ENCODE measurements at regions not wholly inside any gene's neighbourhood (a gene's known extent, or its start where the extent isn't known, plus 50 kb on each side); places are given as distances from the start of the nearest gene placed in this dataset.

DNA sequence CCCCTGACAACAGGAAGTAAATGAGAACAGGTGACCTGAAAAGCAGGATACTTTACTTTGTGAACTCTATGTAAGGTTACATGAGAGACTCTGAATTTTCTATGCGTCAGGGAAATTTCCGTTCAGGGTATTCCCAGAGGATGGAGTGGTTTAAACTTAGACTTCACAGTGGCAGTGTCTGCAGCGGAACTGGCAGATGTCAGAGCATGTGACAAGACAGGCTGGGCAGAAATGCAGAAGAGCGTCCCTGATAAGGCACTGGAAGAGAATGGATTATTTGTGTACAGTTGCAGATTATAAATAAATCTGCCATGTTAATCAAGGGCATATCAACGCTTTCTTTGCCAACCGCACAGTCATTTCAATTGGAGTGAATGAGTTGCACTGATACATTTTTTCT is 598.4 kb upstream of the ZNF717 start:
- no peak for DNase-seq (ENCODE audit: low read depth in 4 of 4, low spot score in 3 of 4)

DNA sequence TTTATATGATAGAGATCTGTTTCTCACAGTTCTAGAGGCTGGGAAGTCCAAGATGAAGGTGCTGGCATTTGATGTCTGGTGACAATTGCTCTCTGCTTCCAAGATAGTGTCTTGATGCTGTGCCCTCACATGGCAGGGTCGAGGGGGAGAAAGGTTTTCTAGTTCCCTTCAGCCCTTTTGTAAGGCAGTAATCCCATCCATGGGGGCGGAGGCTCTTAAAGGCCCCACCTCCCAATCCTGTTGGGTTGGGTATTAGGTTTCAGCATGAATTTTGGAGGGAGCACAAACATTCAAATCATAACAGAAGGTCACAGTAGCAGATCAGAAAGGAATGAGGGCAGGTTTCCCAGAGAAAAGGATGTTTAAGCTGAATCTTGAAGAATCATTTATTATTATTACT is 601.7 kb upstream of the ZNF717 start:
- no peak for DNase-seq (ENCODE audit: low read depth in 4 of 4, low spot score in 3 of 4)

GRCh38 chr3:76400141-76400540 is 614.8 kb upstream of the ZNF717 start:
- DNase-seq (ENCODE audit: low read depth in 4 of 4, low spot score in 3 of 4) = no peak

- DNase-seq (ENCODE audit: low read depth in 4 of 4, low spot score in 3 of 4) = no peak
These were observed 617.6 kb upstream of the ZNF717 start for GRCh38 chr3:76402926-76403325.

DNA sequence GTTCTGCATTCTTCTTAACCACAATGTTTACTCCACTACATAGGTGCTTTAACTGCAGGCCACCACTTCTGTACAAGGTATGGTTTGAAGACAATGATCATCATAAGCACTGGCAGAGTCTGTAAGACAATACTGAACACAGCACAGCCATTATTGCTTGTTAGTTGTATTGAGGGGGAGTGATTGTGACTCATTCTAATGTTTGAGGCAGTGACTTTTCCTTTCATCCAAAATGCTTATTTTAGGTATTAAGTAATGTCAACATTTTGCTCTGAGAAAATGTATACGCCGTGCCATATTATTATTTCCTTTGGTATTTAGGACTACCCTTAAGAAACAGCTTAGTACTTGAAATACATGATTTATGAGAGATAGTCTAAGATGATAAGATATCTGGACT is 618.2 kb upstream of the ZNF717 start:
- no peak for DNase-seq (ENCODE audit: low read depth in 4 of 4, low spot score in 3 of 4)

DNA sequence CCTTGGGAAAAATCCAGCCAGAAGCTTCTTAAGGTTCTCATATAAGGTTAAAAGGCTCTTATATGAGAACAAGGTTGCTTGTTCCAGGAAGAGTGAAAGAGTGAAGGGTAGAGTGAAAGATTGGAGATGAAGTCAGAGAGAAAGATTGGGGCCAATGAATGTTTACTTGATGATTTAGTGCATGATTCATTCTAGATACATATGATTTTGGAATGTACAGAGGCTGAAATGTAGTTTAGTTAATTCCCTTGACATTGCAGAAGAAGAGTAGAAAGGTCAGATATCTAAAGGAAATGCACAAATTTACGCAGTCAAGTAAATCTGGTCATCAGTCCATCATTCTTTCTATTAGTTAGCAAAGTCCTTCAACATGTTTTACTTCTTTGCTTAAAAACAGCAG is 619.8 kb upstream of the ZNF717 start:
- no peak for DNase-seq (ENCODE audit: low read depth in 4 of 4, low spot score in 3 of 4)

DNA sequence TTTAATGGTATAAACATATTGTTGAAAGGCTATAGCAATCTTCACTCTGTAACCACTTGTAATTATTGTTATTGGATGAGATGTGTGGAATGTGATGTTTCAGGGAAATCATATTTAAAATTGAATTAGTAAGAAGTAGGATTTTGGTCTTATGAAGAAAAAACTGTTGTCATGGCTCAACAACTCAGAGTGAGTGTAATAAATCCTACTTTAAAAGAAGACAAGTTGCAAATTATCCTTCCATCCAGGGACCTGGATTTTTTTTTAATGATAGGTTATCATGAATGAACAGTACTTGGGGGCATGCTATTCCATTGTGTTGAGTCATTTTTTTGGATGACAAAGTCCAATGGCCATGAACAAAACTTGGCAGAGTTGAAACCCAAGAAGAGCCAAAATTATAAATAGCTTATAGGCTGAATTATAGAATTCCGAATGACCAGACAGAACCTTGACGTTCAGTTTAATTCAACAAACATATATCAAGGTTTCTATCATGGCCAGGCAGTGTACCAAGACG is 625.5 kb upstream of the ZNF717 start:
- DNase-seq (ENCODE audit: low read depth in 4 of 4, low spot score in 3 of 4) = no peak

DNA sequence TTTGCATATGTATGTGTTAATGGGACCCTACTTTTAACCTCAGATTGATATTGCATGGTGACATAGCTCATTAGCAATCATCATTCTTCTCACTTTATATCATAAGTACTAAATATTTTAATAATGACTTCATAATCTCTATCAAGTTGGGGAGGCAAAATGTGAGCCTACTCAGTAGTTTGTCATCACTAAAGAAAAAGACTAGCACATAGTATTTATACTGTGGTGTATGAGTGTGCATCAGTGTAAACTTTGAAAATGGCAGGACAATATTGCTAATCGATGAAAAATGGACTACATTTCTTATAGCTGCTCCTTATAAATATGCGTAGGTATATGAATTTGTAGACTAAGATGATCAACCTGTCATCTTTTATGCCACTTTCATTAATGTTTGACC is 624.5 kb upstream of the ROBO2 start:
- DNase-seq (ENCODE audit: low read depth in 4 of 4, low spot score in 3 of 4) = no peak

- no peak for DNase-seq (ENCODE audit: low read depth in 4 of 4, low spot score in 3 of 4)
These were observed 610.2 kb upstream of the ROBO2 start for GRCh38 chr3:76429581-76430177.

GRCh38 chr3:76432396-76432795 is 607.5 kb upstream of the ROBO2 start:
- no peak for DNase-seq (ENCODE audit: low read depth in 4 of 4, low spot score in 3 of 4)

GRCh38 chr3:76436894-76437293 is 603.0 kb upstream of the ROBO2 start:
- DNase-seq (ENCODE audit: low read depth in 4 of 4, low spot score in 3 of 4) = no peak

DNA sequence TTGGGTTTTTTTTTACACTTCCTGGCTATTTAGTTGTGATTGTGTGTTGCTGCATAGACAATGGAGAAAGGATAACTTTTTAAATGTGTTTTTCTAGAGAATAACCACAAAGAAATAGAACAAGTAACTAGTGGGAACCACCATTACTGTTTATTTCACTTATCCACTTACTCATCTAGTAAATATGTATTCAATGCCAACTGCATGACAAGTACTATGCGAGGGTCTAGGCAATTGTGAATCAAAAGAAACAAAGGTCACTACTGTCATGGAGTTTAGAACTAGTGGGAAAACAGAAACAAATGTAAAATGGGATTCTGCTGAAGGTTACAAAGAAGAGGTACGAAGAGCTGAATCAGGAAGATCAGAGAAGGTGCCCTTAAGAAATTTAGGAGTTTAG is 600.9 kb upstream of the ROBO2 start:
- DNase-seq (ENCODE audit: low read depth in 4 of 4, low spot score in 3 of 4) = no peak

GRCh38 chr3:76442374-76442915 is 597.5 kb upstream of the ROBO2 start:
- no peak for DNase-seq (ENCODE audit: low read depth in 4 of 4, low spot score in 3 of 4)

- DNase-seq (ENCODE audit: low read depth in 4 of 4, low spot score in 3 of 4) = no peak
These were observed 583.6 kb upstream of the ROBO2 start for GRCh38 chr3:76456322-76456721.

DNA sequence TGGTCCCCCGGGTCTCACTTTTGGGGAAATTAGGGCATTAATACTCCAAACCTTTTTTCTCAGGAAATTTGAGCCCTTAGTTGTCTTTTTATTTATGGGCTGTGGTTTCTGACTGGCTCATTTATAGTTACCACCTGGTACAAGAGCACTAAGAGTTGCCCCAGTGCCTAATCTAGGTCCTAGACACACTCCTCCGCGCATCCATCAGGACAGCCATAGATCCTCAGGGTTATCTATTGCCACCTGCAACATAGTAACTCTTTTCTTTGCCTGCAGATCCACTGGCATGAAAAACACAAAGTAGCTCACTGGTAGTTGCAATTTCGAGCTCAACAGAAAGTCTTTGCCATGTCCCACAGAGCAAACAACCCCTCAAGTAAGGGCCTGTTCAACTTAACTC is 576.4 kb upstream of the ROBO2 start:
- no peak for DNase-seq (ENCODE audit: low read depth in 4 of 4, low spot score in 3 of 4)

DNA sequence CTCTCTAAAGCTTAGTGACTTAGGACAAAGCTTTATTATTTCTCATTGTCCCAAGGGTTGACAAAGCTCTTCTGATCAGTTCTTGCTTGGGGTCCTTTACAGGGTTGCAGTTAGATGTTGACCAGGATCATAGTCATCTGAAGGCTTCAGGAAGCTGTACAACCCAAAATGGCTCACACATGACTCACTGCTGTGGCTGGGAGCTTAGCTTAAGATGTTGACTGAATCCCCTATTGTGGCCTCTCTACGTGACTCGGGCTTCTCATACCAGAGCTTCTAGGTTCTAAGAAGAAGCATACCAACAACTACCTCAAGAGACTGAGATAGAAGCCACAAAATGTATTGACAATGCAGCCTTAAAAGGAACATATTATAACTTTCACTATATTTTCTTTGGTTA is 569.6 kb upstream of the ROBO2 start:
- DNase-seq (ENCODE audit: low read depth in 4 of 4, low spot score in 3 of 4) = no peak

GRCh38 chr3:76474632-76475031 is 565.3 kb upstream of the ROBO2 start:
- DNase-seq (ENCODE audit: low read depth in 4 of 4, low spot score in 3 of 4) = no peak

GRCh38 chr3:76479161-76479650 is 560.7 kb upstream of the ROBO2 start:
- DNase-seq (ENCODE audit: low read depth in 4 of 4, low spot score in 3 of 4) = no peak

- DNase-seq (ENCODE audit: low read depth in 4 of 4, low spot score in 3 of 4) = no peak
These were observed 557.4 kb upstream of the ROBO2 start for GRCh38 chr3:76482510-76482909.

DNA sequence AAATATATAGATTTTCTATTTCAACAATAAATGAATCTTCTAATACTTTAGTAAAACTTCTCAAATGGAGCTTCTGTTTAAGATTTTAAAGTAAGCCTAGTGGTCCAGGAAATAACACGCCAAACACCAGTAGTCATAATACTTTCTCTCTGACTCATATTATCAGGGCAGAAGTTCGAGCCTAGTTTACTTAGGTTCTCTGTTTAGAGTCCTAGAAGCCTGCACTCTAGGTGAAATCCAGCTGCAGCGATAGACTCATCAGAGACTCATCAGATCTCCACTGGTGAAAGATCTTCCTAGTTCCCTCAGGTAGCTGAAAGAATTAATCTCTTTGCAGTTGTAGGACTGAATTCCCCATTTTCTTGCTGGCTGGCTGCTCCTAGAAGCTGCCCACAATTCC is 552.5 kb upstream of the ROBO2 start:
- DNase-seq (ENCODE audit: low read depth in 4 of 4, low spot score in 3 of 4) = no peak

DNA sequence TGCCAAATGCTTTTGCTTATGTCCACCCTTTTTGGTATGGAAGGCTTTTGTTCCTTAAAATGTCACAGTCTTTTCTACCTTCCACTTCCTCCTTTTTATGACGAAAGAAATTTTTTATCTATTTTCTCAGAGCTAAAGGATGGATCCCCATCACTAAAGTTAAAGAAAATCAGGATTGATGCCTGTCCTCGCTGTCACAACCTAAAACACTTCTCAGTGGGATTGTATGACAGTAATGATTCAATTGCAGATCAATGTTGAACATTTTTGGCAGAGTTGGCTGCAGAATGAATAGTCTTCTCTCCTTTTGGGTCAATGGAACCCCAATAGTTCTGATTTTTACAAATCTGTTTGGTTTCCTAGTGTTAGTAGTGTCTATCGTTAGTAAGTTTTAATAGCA is 549.8 kb upstream of the ROBO2 start:
- DNase-seq (ENCODE audit: low read depth in 4 of 4, low spot score in 3 of 4) = no peak

DNA sequence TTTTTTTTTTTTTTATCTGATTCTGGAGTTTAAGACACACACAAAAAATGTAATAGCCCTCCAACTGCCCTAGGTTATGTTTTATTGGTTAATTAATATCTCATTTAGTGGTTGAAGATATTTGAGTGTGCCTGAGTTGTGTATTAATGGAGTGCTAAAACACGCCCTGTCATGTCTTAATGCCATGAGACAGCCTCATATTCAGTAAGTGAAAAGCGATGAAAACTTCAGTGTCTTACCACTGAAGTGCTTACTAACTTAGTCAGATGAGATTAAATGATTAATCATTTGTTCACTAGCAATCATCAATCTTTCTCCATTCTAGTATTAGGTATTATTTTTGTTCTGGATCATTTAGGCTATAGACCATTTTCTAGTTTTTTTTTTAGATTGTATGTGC is 544.7 kb upstream of the ROBO2 start:
- DNase-seq (ENCODE audit: low read depth in 4 of 4, low spot score in 3 of 4) = no peak

- DNase-seq (ENCODE audit: low read depth in 4 of 4, low spot score in 3 of 4) = no peak
These were observed 542.3 kb upstream of the ROBO2 start for GRCh38 chr3:76497636-76498035.

All from left renal pelvis (tissue), 4 donors.